GM23248 (cell line): ENCODE measurements at regions not wholly inside any gene's neighbourhood (a gene's known extent, or its start where the extent isn't known, plus 50 kb on each side); places are given as distances from the start of the nearest gene placed in this dataset.

Experiments used
- DNase-seq: peaks from one replicate; pipeline ENCODE4 v3.0.0-alpha.2; 2015
- H2AFZ ChIP-seq: fragments of 200-600 bp; sonication (generic); 2 replicates; pipeline ENCODE4 v1.6.1; 2016; ENCODE audit warnings: antibody characterized with exemption
- H3F3A ChIP-seq: fragments of 200-600 bp; sonication (generic); 2 replicates; pipeline ENCODE4 v1.6.1; 2016; ENCODE audit warnings: mild to moderate bottlenecking, antibody characterized with exemption, mixed run types; ENCODE audit not compliant: insufficient read depth
- H3K27ac ChIP-seq: fragments of 200-600 bp; sonication (generic); 2 replicates; pipeline ENCODE4 v1.5.1; 2016; ENCODE audit warnings: mild to moderate bottlenecking
- H3K27me3 ChIP-seq: fragments of 200-600 bp; sonication (generic); replicated peaks from 2 replicates; pipeline ENCODE4 v1.6.1; 2016; ENCODE audit warnings: mild to moderate bottlenecking; ENCODE audit not compliant: insufficient read depth
- H3K36me3 ChIP-seq: fragments of 200-600 bp; sonication (generic); 2 replicates; pipeline ENCODE4 v1.6.1; 2016; ENCODE audit warnings: low read depth, mild to moderate bottlenecking
- H3K4me1 ChIP-seq: fragments of 200-600 bp; sonication (generic); 2 replicates; pipeline ENCODE4 v1.6.1; 2016; ENCODE audit warnings: mild to moderate bottlenecking; ENCODE audit not compliant: insufficient read depth
- H3K4me2 ChIP-seq: fragments of 200-600 bp; sonication (generic); one replicate; pipeline ENCODE4 v1.6.1; 2016; ENCODE audit warnings: mild to moderate bottlenecking; ENCODE audit not compliant: unreplicated experiment
- H3K4me3 ChIP-seq: fragments of 200-600 bp; sonication (generic); 2 replicates; pipeline ENCODE4 v1.5.1; 2016; ENCODE audit warnings: mild to moderate bottlenecking
- H3K79me2 ChIP-seq: fragments of 200-600 bp; sonication (generic); 2 replicates; pipeline ENCODE4 v1.6.1; 2016; ENCODE audit warnings: mild to moderate bottlenecking; ENCODE audit not compliant: insufficient read depth
- H3K9ac ChIP-seq: fragments of 200-600 bp; sonication (generic); 2 replicates; pipeline ENCODE4 v1.6.1; 2016; ENCODE audit warnings: mild to moderate bottlenecking
- H3K9me2 ChIP-seq: fragments of 200-600 bp; sonication (generic); 2 replicates; pipeline ENCODE4 v1.6.1; 2016; ENCODE audit warnings: mixed run types, mild to moderate bottlenecking, moderate library complexity; ENCODE audit not compliant: insufficient read depth
- H3K9me3 ChIP-seq: fragments of 200-600 bp; sonication (generic); one replicate; pipeline ENCODE4 v1.6.1; 2017; ENCODE audit warnings: low read depth
- H4K20me1 ChIP-seq: fragments of 200-600 bp; sonication (generic); 2 replicates; pipeline ENCODE4 v1.6.0; 2016; ENCODE audit not compliant: insufficient read depth
- EZH2 ChIP-seq: fragments of 200-600 bp; sonication (generic); IDR thresholded peaks from 2 replicates; pipeline ENCODE4 v1.6.1; 2018; ENCODE audit warnings: antibody characterized with exemption, mild to moderate bottlenecking; ENCODE audit not compliant: insufficient read depth, poor library complexity, severe bottlenecking
- EZH2phosphoT487 ChIP-seq: fragments of 200-600 bp; sonication (generic); IDR thresholded peaks from 2 replicates; pipeline ENCODE4 v1.6.1; 2018; ENCODE audit warnings: antibody characterized with exemption, moderate library complexity, mild to moderate bottlenecking, low read depth; ENCODE audit not compliant: insufficient read depth
- WGBS, 2 experiments: methylation state at CpG; one replicate each; pipeline ENCODE4 v1.1.6; 2015 to 2017; ENCODE audit warnings: low lambda C conversion rate in 2 of 2, low coverage in 1 of 2; ENCODE audit errors: missing lambda C conversion rate in 2 of 2; 5-methylcytosine and 5-hydroxymethylcytosine counted together
- in situ Hi-C: fragments of 300-500 bp; cut with MboI; formaldehyde crosslinking; loops from 2 replicates; pipeline ENCODE4 v1.15.0; 2020

GRCh38 chr7:377080-378040, 87.4 kb downstream of the FOXL3 start:
- WGBS, 2 experiments, result 58 to 59% methylated on average over 30 to 34 of the region's 35 CpGs
- no peak overlapping the region for H3K9ac ChIP-seq
- no peak for DNase-seq
- no peaks in the 10 kb centered on the region for H3F3A ChIP-seq
- no peaks in the 10 kb centered on the region for H3K36me3 ChIP-seq
- H3K9me2 ChIP-seq, result no peaks in the 10 kb centered on the region
- no peak overlapping the region for H3K4me3 ChIP-seq
- in situ Hi-C loops, result no loop called here
- H3K9me3 ChIP-seq, result no peaks in the 10 kb centered on the region
- no peak overlapping the region for H3K4me2 ChIP-seq
- H4K20me1 ChIP-seq, result no peaks in the 10 kb centered on the region
- H3K79me2 ChIP-seq, result no peaks in the 10 kb centered on the region
- H2AFZ ChIP-seq, result no peak overlapping the region
- H3K27me3 ChIP-seq, result peaks cover 29% of the 10 kb centered on the region
- H3K4me1 ChIP-seq, result no peaks in the 10 kb centered on the region
- no peak overlapping the region for H3K27ac ChIP-seq
- no peak for TF ChIP-seq EZH2
- TF ChIP-seq EZH2phosphoT487, result no peak

- Histone ChIP-seq H3K4me3 (no peak overlapping the region), H3K27ac (no peak overlapping the region), H3K9me3 (no peaks in the 10 kb centered on the region), H3K27me3 (peaks cover 31% of the 10 kb centered on the region), H3K36me3 (no peaks in the 10 kb centered on the region), H3K4me1 (no peaks in the 10 kb centered on the region), H3K79me2 (no peaks in the 10 kb centered on the region), H3K4me2 (no peak overlapping the region), H4K20me1 (no peaks in the 10 kb centered on the region), H2AFZ (no peak overlapping the region), H3K9me2 (no peaks in the 10 kb centered on the region), H3F3A (no peaks in the 10 kb centered on the region), H3K9ac (no peak overlapping the region)
- DNase-seq, result no peak
- in situ Hi-C loops, result no loop called here
- 80 to 83% methylated on average over 13 of the region's 13 CpGs for WGBS, 2 experiments
- TF ChIP-seq EZH2, result no peak
- TF ChIP-seq EZH2phosphoT487, result no peak
Observed at GRCh38 chr7:378041-378420, 88.1 kb downstream of the FOXL3 start.

GRCh38 chr7:378551-379455, 88.8 kb downstream of the FOXL3 start:
- Histone ChIP-seq H3K9ac (no peak overlapping the region), H3K27me3 (peaks cover 34% of the 10 kb centered on the region), H3F3A (no peaks in the 10 kb centered on the region), H4K20me1 (no peaks in the 10 kb centered on the region), H2AFZ (no peak overlapping the region), H3K4me1 (no peaks in the 10 kb centered on the region), H3K4me2 (no peak overlapping the region), H3K9me3 (no peaks in the 10 kb centered on the region), H3K27ac (no peak overlapping the region), H3K4me3 (no peak overlapping the region), H3K9me2 (no peaks in the 10 kb centered on the region), H3K79me2 (no peaks in the 10 kb centered on the region), H3K36me3 (no peaks in the 10 kb centered on the region)
- peak; percentile 7 for DNase-seq
- in situ Hi-C loops, result no loop called here
- WGBS, 2 experiments, result 62 to 68% methylated on average over 36 to 38 of the region's 44 CpGs
- TF ChIP-seq EZH2, result no peak
- no peak for TF ChIP-seq EZH2phosphoT487

GRCh38 chr7:379456-380138, 89.6 kb downstream of the FOXL3 start:
- no peak overlapping the region for H3K27ac ChIP-seq
- H3K4me2 ChIP-seq, result peak overlapping the region; percentile 42
- 3 to 5% methylated on average over 34 to 45 of the region's 45 CpGs for WGBS, 2 experiments
- no peak overlapping the region for H2AFZ ChIP-seq
- no peaks in the 10 kb centered on the region for H3F3A ChIP-seq
- H3K9ac ChIP-seq, result no peak overlapping the region
- TF ChIP-seq EZH2 (no peak), EZH2phosphoT487 (no peak)
- H3K4me1 ChIP-seq, result no peaks in the 10 kb centered on the region
- DNase-seq, result peak; percentile 15
- H3K27me3 ChIP-seq, result peaks cover 38% of the 10 kb centered on the region
- no peaks in the 10 kb centered on the region for H3K9me3 ChIP-seq
- no peak overlapping the region for H3K4me3 ChIP-seq
- no peaks in the 10 kb centered on the region for H3K9me2 ChIP-seq
- in situ Hi-C loops, result no loop called here
- H3K36me3 ChIP-seq, result no peaks in the 10 kb centered on the region
- no peaks in the 10 kb centered on the region for H4K20me1 ChIP-seq
- H3K79me2 ChIP-seq, result no peaks in the 10 kb centered on the region
